ENCODE measurements at regions not wholly inside any gene's neighbourhood (a gene's known extent, or its start where the extent isn't known, plus 50 kb on each side); places are given as distances from the start of the nearest gene placed in this dataset.
"Not testable (repeated sequence)": the region's sequence is repeated elsewhere in the genome, so short reads cannot be mapped to it uniquely, and the experiment has no call there.

DNA sequence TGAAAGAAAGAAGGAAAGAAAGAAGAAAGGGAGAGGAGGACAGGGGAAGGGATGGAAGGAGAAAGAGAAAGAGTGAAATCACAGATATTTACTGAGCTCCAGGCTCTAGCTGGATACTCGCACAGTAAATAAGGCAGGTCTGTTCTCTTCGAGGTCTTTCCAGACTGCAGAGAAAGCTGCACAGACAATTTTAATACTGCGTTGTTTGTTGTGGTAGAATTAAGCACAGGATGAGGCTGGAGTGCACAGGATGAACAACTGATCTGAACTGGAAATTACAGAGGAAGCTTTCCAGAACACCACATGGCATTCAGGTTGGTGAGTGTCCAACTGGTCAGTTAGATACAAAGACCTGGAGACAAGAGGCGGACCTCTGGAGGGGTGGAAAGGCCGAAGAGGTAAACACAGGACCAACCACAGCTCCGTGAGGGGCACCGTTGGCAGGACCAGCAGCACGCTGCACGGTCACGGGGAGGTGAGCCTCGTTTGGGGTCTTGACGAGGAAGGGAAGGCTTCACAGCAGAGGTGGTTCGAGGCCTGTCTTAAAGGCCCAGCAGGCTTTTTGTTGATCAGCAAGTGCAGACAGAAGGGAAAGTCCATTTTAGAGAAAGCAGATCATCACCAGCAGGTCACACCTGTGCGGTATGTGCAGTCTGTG, 121.7 kb downstream of the ATP6V0E2 start:
- not testable (repeated sequence) for DNase-seq (ENCODE audit: low spot score)

DNA sequence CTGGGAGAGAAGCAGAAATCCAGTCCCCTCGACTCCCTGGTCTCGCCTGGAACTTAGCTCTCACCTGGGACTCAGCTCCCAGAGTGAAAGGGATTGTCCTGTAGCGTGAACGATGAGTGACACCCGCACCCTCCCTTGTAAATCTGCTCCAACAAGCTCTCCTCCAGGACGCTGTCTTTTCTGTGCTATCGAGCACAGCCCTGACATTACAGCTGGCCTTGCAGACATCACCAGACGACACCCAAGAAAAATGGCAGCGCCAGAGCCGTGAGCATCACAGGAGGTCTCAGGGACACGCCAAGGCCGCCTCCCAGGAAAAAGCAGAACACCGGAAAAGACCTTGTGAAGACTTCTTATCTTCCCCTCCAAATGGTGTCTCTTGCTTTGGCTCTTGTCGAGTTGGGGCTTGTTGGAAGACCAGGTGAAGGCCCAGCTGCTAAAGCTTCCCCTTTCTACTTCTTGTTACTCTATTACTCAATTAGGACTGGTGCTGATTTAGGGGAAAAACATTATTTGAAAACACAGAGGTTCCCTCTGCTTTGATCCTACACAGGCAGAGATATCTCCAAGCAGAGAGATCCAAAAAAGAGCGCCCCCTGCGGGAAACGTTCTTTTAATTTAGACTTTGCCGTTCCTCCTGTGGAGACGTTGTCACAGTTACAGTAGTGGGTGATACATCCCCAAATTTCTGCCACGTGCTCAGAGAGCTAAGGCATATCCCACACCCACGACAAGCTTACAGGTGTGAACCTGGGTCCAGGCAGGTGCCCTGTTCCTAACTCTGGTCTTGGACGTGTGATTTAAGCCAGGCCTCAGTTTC, 127.2 kb downstream of the ATP6V0E2 start:
- not testable (repeated sequence) for DNase-seq (ENCODE audit: low spot score)

GRCh38 chr7:150003304-150003810, 129.6 kb downstream of the ATP6V0E2 start:
- no peak for DNase-seq (ENCODE audit: low spot score)

DNA sequence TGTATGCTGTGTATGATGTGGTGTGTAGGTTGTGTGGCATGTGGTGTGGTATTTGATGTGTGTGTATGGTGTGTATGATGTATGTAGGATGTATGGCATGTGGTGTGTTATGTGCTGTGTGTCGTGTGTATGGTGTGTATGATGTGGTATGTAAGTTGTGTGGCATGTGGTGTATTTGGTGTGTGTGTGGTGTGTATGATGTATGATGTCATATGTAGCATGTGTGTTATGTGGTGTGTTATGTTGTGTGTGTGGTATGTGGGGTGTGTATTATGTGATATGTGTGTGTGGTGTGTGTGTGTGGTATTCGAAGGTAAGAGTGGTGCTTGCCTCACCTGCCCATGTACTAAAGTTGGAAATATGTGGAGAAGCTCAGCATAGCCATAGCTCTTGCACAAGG, 130.2 kb downstream of the ATP6V0E2 start:
- not testable (repeated sequence) for DNase-seq (ENCODE audit: low spot score)

DNA sequence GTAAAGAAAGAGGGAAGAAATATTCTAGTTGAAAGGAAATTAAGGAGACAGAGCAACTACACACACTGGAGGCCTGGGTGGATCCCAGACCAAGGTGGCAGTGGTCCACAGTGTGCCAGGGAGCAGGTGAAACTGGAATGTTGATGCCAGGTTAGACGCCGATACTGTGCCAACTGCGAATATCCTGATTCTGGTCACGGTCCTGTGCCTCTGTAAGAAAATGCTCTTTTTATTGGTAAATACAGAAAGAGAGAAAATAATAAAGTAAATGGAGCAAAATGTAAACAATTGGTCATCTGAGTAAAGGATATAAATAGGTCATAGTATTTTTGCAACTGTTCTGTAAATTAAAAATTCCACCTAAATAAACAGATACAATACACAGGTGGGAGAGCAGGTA, 131.1 kb downstream of the ATP6V0E2 start:
- DNase-seq (ENCODE audit: low spot score): not testable (repeated sequence)

DNA sequence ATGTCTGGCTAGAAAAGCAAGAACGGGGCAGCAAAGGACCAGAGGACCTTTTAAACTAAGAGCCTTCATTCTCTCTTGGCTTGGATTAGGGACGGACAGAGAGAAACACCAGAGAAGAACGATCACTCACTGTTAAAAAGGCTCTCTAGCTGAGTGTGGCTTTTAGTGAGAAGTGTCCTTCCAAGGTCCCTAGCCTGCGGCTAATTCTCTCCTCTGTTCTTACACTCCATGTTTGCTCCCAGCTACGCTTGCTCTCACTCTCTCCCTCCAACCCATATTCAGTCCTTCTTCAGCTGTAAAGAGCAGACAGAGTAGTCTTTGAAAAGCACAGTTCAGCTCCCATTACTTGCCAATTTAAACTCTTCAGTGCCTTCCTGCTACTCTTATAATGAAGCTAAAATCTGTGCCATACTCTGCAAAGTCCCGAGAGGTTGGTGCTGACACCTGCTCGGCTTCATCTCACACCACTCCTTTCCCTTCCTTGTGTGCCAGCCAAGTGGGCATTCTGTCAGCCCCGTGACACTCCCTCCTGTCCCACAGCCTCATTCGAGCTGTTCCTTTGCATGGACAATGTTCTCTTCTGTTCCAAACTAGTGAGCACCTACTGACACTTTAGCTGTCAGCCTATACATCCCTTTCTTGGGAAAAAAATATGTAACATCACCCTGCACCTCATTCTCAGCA, 136.0 kb downstream of the ATP6V0E2 start:
- not testable (repeated sequence) for DNase-seq (ENCODE audit: low spot score)

DNA sequence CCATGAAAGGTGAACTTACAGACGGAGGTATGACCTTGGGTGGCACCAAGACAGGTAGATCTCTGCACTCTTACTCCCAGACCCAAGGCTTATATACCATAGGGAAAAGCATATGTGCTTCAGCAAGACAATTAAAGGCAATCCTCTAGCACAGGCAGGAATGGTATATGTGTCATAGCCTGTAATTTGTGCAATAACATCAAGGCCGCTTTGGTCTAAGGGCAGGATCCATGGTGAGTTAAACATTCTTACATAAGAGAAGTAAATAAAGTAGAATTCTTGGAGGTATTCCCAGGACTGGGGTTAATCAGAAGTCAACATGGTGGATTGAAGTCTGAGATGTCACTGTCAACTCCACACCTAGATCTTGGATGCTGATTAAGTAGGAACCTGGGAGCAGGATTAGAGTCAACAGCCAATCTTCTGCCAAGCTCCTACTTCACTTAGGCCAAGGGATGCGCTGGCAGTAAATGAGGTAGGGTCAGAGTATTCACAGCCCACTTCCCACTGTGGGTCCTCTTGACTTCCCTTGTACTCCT, 143.0 kb downstream of the ATP6V0E2 start:
- DNase-seq (ENCODE audit: low spot score): not testable (repeated sequence)

GRCh38 chr7:150020210-150020609, 146.4 kb downstream of the ATP6V0E2 start:
- not testable (repeated sequence) for DNase-seq (ENCODE audit: low spot score)

DNA sequence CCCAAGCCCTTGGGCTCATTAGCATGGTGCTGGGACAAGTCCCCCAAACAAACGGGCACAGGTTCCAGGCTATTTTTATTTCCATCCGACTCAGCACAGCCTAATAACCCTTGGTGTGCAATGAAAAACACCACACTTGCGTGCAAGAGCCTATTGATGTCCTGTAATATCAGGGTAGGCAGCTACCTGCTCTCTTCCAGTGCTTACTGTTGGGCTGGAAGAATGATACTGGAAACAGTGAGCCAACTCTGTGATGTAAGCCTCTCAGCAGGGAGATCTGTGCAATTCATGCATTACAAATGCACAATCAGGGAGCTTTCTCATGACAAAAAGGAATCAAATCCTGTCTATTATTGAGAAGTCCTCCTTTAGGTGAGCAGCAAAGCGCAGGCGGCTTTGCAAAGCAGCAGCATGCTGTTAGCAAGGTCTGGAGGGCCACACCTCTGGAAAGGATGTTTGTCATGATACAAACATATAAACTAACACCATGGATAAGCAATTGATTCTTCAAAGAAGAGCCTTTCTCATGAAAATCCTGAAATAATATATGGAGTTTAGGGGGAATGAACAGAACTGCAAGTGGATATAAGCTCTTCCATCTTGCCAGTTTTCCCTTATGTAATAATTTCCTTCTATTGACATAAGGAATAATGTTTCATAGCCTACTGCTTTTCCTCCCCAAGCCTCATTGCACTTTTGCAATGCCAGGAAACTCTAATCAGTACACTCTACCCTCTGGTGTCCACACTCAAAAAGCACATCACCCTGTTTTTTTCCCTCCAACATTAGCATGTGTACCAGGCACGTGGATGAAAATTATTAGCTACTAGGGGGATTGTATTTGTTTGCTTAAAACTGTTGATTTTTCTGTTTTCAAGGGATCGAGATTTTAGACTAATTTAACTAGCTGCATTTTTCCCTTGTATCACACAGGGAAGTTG, 151.1 kb downstream of the ATP6V0E2 start:
- not testable (repeated sequence) for DNase-seq (ENCODE audit: low spot score)

DNA sequence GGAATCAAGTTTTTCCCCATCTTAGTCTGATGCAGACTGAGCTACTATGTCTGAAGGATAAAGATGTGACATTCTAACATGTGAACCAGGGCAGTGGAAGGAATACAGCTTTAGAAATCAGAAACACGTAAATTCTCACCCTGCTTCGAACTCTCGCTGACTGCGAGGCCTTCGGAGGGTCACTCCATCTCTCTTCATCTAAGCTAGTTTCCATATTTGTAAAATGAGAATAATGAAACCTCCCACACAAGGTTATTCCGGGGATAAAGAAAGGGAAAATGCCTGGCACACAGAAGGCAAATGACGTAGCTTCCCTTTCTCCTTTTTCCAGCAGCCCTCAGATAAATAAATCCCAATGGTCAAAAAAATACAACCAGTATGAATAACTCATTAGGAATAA, 152.0 kb downstream of the ATP6V0E2 start:
- not testable (repeated sequence) for DNase-seq (ENCODE audit: low spot score)

DNA sequence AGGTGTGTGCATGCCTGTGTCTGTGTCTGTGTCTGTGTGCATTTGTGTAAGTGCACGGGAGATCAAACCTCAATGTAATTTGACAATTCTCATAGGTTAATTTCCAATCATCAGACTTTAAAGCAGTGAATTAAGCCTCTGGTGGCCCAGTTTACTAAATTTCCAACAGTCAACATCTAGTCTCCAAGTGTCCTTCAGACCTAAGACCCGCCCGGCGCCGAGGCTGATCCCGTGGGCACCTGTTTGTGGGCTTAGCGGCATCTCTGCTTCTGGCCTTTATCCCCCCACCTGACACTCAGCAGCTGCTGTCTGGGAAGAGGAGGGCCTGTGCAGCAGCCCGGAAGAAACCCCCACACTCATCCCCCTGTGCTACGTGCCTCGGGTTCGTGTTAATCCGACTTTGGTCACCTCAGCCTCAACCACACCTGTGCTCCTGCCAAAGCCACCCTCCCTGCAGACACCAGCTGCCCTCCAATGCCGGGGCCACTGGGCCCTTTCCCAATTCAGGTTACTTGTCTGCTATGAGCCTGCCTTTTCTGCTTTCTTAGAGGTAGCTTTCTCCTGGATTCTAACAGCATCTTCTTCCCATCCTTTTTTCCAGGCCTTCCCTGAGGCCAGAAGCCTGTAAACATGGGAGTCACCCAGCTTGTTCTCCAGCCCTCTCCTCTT, 154.7 kb downstream of the ATP6V0E2 start:
- not testable (repeated sequence) for DNase-seq (ENCODE audit: low spot score)

DNA sequence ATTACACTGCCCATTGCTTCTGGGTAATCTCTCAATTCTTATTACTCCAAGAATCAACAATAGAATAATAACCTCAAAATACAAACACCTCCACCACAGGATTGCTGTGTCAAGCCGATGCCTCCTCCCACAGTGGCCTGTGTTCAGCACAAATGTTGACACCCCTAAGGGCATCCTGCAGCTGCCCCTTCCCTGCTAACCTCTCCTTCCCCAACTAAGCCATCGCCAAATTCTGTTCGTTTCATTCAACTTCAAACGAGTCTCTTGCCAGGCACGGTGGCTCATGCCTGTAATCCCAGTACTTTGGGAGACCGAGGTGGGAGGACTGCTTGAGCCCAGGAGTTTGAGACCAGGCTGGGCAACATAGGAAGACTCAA, 155.2 kb downstream of the ATP6V0E2 start:
- DNase-seq (ENCODE audit: low spot score): not testable (repeated sequence)

- not testable (repeated sequence) for DNase-seq (ENCODE audit: low spot score)
These were observed 158.0 kb downstream of the ATP6V0E2 start for GRCh38 chr7:150031733-150032132.

- DNase-seq (ENCODE audit: low spot score): not testable (repeated sequence)
These were observed 159.9 kb downstream of the ATP6V0E2 start for GRCh38 chr7:150033711-150034110.

DNA sequence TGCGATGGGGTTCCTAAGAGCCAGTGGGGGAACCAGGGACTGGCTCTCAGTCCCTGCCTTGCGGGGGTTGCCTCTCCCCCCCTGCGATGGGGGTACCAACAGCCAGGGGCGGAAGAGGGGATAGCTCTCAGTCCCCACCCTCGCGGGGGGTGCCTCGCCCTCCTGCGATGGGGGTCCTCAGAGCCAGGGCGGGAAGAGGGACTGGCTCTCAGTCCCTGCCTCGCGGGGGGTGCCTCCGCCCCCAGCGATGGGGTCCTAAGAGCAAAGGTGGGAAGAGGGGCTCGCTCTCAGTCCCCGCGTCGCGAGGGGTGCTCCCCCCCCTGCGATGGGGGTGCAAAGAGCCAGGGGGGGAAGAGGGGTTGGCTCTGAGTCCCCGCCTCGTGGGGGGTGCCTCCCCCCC, 162.0 kb downstream of the ATP6V0E2 start:
- not testable (repeated sequence) for DNase-seq (ENCODE audit: low spot score)

DNA sequence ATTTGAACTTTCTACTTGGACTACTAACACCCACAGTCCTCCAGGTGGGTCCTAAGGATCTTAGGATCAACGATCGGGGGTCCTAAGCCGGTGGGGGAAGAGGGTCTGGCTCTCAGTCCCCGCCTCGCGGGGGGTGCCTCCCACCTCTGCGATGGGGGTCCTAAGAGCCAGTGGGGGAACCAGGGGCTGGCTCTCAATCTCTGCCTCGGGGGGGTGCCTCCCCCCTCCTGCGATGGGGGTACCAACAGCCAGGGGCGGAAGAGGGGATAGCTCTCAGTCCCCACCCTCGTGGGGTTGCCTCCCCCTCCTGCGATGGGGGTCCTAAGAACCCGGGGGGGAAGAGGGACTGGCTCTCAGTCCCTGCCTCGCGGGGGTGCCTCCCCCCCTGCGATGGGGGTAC, 165.3 kb downstream of the ATP6V0E2 start:
- not testable (repeated sequence) for DNase-seq (ENCODE audit: low spot score)

DNA sequence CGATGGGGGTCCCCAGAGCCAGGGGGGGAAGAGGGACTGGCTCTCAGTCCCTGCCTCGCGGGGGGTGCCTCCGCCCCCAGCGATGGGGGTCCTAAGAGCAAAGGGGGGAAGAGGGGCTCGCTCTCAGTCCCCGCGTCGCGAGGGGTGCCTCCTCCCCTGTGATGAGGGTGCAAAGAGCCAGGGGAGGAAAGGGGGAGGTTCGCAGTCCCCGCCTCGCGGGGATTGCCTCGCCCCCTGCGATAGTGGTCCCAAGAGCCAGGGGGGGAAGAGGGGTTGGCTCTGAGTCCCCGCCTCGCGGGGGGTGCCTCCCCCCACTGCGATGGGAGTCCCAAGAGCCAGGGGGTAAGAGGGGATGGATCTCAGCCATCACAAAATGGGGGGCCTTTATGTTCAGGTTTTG, 168.5 kb downstream of the ATP6V0E2 start:
- not testable (repeated sequence) for DNase-seq (ENCODE audit: low spot score)

GRCh38 chr7:150044771-150045170, 171.0 kb downstream of the ATP6V0E2 start:
- DNase-seq (ENCODE audit: low spot score): peak; percentile 36

DNA sequence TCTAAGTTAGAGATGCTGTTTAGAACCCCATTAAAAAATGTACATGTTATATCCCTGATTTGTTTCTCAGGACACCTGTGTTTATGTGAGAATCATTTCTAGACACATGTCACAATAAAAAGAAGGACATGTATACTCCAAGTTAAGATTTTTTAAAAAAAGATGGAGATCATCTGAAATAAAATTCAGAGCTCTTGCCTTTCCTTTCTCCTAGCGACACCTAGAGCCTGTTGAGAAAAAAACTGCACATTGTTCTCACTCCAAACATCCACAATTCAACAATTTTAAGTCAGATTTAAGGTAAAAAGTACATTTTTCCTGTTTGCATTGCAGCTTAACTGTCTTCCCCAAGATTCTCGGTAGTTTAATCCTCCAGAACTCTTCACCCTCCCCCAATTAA, 171.8 kb downstream of the ATP6V0E2 start:
- DNase-seq (ENCODE audit: low spot score): not testable (repeated sequence)
